BJ (cell line): ENCODE measurements at regions not wholly inside any gene's neighbourhood (a gene's known extent, or its start where the extent isn't known, plus 50 kb on each side); places are given as distances from the start of the nearest gene placed in this dataset.

Experiments used
- CTCF ChIA-PET: fragments of 350-600 bp; formaldehyde crosslinking; extraction: SDS; loops from one replicate; lab custom pipeline; 2021; ENCODE audit warnings: antibody characterized with exemption, inconsistent platforms; lab: Yijun Ruan, JAX
- POLR2A ChIA-PET: fragments of 300-600 bp; sonication (Branson Sonifier 250); formaldehyde crosslinking; extraction: SDS; loops from one replicate; lab custom pipeline; 2021; ENCODE audit warnings: antibody characterized with exemption; lab: Charles Lee
- DNase-seq: peaks from one replicate; pipeline ENCODE4 v3.0.0-alpha.2; 2011; ENCODE audit warnings: low read depth
- H3K27me3 ChIP-seq: 2 replicates; pipeline ENCODE4 v1.6.0; 2011; ENCODE audit warnings: low read length; ENCODE audit not compliant: control insufficient read depth, insufficient read depth
- H3K36me3 ChIP-seq: 2 replicates; pipeline ENCODE4 v1.5.1; 2011; ENCODE audit warnings: low read length; ENCODE audit not compliant: control insufficient read depth, insufficient read depth
- H3K4me3 ChIP-seq: 2 replicates; pipeline ENCODE4 v1.5.1; 2011; ENCODE audit warnings: low read depth, mild to moderate bottlenecking, control low read depth, low read length
- CTCF ChIP-seq: IDR thresholded peaks from 2 replicates; pipeline ENCODE4 v1.5.1; 2011; ENCODE audit warnings: low read depth, mild to moderate bottlenecking, control low read depth, inconsistent platforms, low read length, moderate library complexity; ENCODE audit not compliant: insufficient read depth

DNA sequence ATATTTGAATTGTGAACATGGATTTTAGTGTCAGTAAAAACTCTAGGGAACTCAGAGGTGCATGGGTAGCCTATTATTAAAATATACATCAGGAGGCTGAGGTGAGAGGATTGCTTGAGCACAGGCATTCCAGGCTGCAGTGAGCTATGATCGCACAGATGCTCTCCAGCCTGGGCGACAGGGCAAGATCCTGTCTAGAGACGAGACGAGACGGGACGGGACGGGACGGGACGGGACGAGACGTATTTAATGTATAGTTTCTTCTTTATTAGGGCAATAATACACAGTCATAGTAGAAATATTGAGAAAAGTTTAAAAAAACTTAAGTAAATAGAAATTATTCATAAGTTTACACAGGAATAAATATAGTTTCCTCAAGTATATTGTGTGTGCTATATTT is 89.3 kb downstream of the DIPK2A start:
- Histone ChIP-seq H3K27me3 (no peaks in the 10 kb centered on the region), H3K36me3 (no peaks in the 10 kb centered on the region), H3K4me3 (no peak overlapping the region)
- ChIA-PET CTCF (no interaction called here), POLR2A (no interaction called here)
- no peak for DNase-seq
- TF ChIP-seq CTCF = no peak

DNA sequence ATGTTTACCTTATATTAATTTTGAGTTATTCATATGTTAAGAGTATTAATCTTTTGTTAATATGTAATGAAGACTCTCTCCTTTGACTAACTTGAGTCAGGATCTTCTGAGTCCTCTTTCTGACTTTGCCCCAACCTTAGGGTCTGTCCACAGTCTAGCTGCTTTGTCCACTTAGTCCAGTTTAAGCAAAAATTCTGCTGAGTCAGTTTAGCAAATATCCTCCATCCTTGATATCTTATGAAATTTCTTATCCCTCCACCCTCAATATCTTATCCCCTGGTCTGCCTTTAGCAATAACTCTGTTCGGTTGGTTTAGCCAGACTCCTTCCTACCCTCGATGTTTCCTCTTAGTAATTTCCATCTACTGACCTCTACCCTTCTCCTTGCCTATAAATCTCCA is 91.7 kb downstream of the DIPK2A start:
- no peak for TF ChIP-seq CTCF
- no peak for DNase-seq
- POLR2A ChIA-PET = no interaction called here
- Histone ChIP-seq H3K4me3 (no peak overlapping the region), H3K36me3 (no peaks in the 10 kb centered on the region), H3K27me3 (no peaks in the 10 kb centered on the region)
- CTCF ChIA-PET = no interaction called here

DNA sequence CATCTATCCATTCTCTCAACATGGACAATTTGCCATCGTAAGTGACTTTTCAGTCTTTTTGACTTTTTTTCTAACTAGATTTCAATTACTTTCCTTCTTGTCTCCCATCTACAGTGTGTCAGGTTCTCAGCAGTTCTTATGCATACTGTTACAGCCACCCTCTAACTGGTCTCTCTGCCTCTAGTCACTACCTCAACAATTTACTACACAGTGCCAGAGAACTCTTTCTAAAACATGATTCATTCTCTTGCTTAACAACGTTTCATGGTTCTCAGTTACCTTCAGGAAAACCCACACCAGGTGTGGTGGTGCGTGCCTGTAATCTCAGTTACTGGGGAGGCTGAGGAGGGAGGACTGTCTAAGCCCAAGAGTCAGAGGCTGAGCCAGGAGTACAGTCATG is 95.4 kb downstream of the DIPK2A start:
- no peak for DNase-seq
- ChIA-PET POLR2A (no interaction called here), CTCF (no interaction called here)
- no peaks in the 10 kb centered on the region for H3K27me3 ChIP-seq
- TF ChIP-seq CTCF = no peak
- H3K36me3 ChIP-seq = no peaks in the 10 kb centered on the region
- H3K4me3 ChIP-seq = no peak overlapping the region

DNA sequence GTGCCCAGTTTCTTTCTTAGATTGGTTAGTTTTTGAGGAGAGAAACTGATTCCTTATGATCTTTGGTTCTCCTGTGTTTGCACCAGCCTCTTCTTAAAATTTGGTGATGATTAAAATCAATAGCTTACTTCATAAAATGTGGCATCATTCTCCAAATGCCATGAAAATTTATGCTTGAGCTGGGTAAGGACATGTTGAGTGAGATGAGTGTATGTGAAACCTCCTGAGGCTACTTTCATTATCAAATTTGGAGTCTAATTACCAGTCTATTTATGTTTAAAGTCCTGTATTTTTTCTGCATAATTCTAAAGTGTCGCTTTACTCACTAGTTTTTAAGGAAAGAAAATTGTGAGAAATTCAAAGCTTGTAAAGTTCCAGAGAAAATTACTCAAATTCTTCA is 102.1 kb downstream of the DIPK2A start:
- no peak overlapping the region for H3K4me3 ChIP-seq
- TF ChIP-seq CTCF = no peak
- ChIA-PET CTCF (interaction anchor here (0.6 kb wide), 1 partner anchor 30 kb away, joined by 3 read pairs; no protein-coding TSS in a partner anchor), POLR2A (no interaction called here)
- H3K27me3 ChIP-seq = no peaks in the 10 kb centered on the region
- no peak for DNase-seq
- no peaks in the 10 kb centered on the region for H3K36me3 ChIP-seq

DNA sequence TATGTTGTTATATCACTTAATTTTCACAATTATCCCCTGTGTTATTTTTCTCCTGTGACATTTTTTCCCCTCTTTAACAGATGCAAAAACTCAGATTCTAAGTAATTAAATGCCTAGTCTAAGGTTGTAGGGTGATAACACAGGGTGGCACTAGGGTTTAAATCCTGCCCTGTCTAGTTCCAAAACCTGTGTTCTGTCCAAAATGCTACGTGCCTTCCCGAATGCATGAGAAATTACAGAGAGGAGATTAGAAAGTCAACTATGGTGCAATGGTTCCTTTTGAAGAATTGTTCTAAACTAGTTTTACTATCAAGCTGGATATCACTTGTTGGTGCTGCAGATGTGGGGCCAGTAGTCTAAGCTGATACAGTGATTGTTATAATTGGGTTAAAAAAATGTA is 108.0 kb downstream of the DIPK2A start:
- ChIA-PET CTCF (no interaction called here), POLR2A (no interaction called here)
- DNase-seq = no peak
- H3K36me3 ChIP-seq = no peaks in the 10 kb centered on the region
- TF ChIP-seq CTCF = no peak
- H3K4me3 ChIP-seq = no peak overlapping the region
- H3K27me3 ChIP-seq = no peaks in the 10 kb centered on the region
